Stimulated activated CD8-positive, alpha-beta memory T cell treated with anti-CD3 and anti-CD28 coated beads, Interleukin-7, amount 100 ng/mL, for 24 hours (primary cell): ENCODE measurements at regions not wholly inside any gene's neighbourhood (a gene's known extent, or its start where the extent isn't known, plus 50 kb on each side); places are given as distances from the start of the nearest gene placed in this dataset.
"Not testable (repeated sequence)": the region's sequence is repeated elsewhere in the genome, so short reads cannot be mapped to it uniquely, and the experiment has no call there.

Source experiments
- DNase-seq: peaks from one replicate; pipeline ENCODE4 v3.0.0-alpha.2; 2020; ENCODE audit warnings: low read depth

DNA sequence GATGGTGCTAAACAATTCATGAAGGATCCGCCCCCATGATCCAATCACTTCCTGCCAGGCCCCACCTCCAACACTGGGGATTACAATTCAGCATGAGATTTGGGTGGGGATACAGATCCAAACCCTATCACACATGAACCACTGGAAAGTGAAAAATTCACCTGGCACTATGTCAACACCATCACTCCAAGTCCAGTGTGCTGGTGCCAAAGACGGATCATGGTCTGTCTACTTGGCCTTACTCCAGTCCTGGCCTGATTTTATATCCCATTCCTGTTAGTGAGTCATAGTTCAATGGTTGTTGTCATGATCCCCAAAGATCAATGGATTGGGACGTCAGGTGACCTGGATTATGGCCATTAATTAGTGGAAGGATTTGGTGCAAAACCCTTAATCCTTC, 147.4 kb upstream of the RPS23 start:
- no peak for DNase-seq

DNA sequence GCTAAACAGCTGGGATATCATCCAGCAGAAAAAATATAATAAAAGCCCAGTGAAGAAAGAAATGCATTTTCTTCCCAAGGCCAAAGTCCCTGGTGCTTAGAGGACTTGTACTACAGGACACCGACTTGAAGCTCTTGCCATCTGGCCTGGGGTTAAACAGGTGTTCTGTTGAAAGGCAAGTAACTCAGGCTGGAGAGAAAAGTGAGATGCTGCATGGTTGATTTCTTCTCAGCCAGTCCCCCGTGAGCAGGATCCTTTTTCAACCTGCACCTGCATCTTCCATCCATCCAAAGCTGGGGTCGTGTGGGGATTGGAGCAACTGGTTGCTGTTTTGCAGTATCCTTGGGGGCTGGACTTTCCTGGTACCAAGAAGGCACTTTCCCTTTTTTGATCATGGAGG, 146.1 kb upstream of the RPS23 start:
- DNase-seq: no peak

DNA sequence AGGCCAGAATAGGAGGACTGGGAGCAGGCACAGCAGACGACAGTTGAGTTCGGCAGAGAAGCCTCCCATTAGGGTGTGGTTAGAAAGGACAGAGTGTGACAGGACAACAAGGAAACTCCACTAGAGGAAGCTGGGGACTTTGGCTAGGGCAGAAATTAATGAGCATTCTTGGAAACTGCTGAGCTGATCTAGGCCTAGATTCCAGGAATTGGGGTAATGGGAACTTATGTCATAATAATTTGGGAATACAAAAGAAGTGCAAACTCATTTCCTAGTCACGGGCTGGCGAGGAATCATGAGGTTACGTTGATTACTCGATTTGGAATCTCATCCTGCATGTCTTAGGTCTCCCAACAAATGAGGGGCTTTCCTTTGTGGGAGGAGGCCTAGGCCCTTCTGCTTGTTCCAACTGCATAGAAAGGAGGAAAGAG, 144.6 kb upstream of the RPS23 start:
- no peak for DNase-seq

DNA sequence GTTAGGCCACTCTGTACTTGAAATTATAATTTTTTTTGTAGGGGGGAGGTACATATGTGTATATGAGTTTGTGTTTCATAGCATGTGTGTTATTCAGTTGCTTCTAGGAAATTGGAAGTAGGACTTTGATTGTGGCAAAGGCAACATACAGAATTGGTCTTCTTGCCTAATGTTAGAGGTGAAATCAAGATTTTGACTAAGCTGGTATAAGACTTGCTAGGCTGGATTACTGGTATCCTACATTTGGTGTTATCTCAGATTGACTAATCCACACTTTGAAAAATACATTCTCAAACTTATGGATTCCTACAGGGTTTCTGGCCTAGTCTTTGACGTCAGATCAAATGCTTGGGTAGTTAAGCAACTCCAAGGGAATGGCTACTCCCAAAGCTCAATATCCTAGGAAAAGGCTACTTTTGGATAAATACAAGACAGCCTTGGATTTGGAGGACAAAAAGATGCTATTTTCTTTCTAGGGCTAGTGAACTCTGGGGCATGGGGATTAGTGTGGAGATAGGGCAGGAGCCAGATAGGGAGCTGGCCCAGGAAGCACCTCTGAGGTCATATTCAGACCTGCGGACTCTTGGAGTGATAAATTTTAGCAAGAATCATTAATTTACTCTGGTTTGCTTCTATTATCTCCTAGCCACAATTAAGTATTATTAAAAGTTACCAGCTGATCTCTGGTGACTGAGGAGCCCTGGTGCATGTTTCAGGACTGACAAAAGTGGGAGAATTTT, 144.0 kb upstream of the RPS23 start:
- DNase-seq: no peak

- no peak for DNase-seq
These were observed 143.0 kb upstream of the RPS23 start for GRCh38 chr5:82421119-82421518.

GRCh38 chr5:82420524-82420923, 142.4 kb upstream of the RPS23 start:
- not testable (repeated sequence) for DNase-seq

DNA sequence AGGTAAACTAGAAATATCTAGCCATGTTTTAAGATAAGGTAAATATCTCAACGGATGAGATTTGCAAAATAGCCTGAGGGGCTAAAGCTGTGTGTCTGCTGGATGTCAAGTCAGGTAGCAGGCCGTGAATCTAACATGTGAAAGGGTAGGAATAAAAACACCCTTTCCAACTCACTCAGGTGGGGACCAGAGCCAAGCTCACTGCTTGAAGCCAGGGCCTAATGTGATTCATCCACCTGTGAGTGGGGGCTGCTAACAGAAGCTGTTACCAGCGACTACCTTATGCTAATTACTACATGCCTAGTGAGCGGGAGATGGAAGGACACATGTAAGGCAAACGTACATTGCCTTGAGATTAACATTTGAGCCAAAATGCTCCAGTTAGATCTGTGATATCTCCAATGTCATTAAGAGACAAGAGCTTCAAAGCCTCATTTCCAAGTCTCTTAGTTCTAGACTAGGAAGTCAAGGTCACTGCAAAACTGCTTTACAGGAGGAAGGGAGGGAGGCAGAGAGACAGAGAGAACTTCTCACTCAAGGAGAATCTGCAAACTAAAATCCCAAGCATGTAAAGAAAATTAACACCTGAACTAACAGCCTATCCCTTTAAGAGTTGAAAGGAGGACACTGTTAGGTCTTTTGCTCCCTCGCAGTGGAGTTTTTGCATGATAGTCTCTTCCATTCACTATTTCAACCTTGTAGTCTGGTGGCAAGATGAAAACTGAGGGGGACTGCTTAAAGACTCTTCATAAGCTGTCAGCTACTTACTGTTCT, 141.6 kb upstream of the RPS23 start:
- DNase-seq: no peak

DNA sequence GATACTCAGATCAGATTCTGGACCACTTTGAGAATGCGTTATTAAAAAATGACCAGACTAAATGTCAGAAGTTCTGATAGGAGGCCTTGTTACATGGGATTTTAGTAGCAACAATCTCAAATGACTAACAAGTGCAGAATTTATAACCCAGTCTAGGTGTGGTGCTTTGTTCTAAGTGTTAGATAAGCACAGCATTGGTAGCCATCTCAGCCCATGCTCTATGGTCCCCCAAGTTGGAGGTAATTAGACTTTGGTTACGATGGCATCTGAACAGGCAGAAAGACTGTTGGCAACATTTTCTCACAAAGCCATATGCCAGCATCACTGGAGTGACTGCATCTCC, 140.4 kb upstream of the RPS23 start:
- DNase-seq: no peak

GRCh38 chr5:82417776-82418607, 139.8 kb upstream of the RPS23 start:
- no peak for DNase-seq

- DNase-seq: no peak
These were observed 138.4 kb upstream of the RPS23 start for GRCh38 chr5:82416512-82416911.

- no peak for DNase-seq
These were observed 135.9 kb upstream of the RPS23 start for GRCh38 chr5:82414041-82414388.

- DNase-seq: no peak
These were observed 135.3 kb upstream of the RPS23 start for GRCh38 chr5:82413302-82414040.

GRCh38 chr5:82408033-82408432, 129.9 kb upstream of the RPS23 start:
- DNase-seq: no peak

- no peak for DNase-seq
These were observed 128.1 kb upstream of the RPS23 start for GRCh38 chr5:82406205-82406773.

- DNase-seq: no peak
These were observed 127.6 kb upstream of the RPS23 start for GRCh38 chr5:82405618-82406204.

GRCh38 chr5:82405161-82405560, 127.0 kb upstream of the RPS23 start:
- DNase-seq: no peak

GRCh38 chr5:82404382-82404945, 126.3 kb upstream of the RPS23 start:
- DNase-seq: no peak

GRCh38 chr5:82403724-82404123, 125.6 kb upstream of the RPS23 start:
- no peak for DNase-seq

DNA sequence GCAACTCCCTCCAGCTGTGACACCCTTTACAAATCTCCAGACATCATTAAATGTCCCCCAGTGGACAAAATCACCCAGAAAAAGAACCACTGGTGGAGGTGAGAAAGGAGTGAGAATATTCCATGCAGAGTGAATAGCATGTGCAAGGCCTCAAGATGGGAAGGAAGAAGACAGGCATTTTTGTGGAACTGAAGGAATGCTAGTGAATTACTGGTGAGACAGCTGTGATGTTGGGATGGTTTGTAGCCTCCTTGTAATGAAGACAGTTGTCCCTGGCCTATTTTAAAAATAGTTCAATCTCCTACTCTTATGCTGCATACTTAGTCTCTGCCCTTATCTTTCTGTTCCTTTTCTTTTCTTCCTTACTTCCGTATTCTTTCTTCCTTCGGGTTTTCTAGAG, 124.9 kb upstream of the RPS23 start:
- no peak for DNase-seq

- no peak for DNase-seq
These were observed 121.0 kb upstream of the RPS23 start for GRCh38 chr5:82399111-82399510.

- DNase-seq: no peak
These were observed 119.7 kb upstream of the RPS23 start for GRCh38 chr5:82397741-82398320.
